ENCODE measurements at regions not wholly inside any gene's neighbourhood (a gene's known extent, or its start where the extent isn't known, plus 50 kb on each side); places are given as distances from the start of the nearest gene placed in this dataset.

- H3K27ac ChIP-seq, result no peak overlapping the region
- intact Hi-C loops (cut with DNase I; ENCODE audit: low total_unique reads) (no loop called here), in situ Hi-C loops (cut with MboI; ENCODE audit: low sequenced_read_pairs in 4 of 4) (no loop called here)
- H3K4me1 ChIP-seq, result no peaks in the 10 kb centered on the region
- no peaks in the 10 kb centered on the region for H3K36me3 ChIP-seq
- TF ChIP-seq POLR2A (IDR thresholded peaks at IDR 0.05), result no peak
- TF ChIP-seq CTCF (IDR thresholded peaks at IDR 0.05 in 4 of 5, conservative IDR thresholded peaks at IDR 0.05 in 1 of 5), result no peak
- peaks cover 0 to 4% (median 0%) of the 10 kb centered on the region in 3 donors for H3K27me3 ChIP-seq
- H3K9me3 ChIP-seq, result no peaks in the 10 kb centered on the region
- no peak for DNase-seq
- no peak for ATAC-seq
- H3K4me3 ChIP-seq, result no peak overlapping the region
These were observed 79.2 kb downstream of the CPZ start for GRCh38 chr4:8671712-8672290.

Measured in gastrocnemius medialis (tissue), 4 donors.